Liver (tissue), 8 donors: ENCODE measurements at regions not wholly inside any gene's neighbourhood (a gene's known extent, or its start where the extent isn't known, plus 50 kb on each side); places are given as distances from the start of the nearest gene placed in this dataset.
"Not testable (repeated sequence)": the region's sequence is repeated elsewhere in the genome, so short reads cannot be mapped to it uniquely, and the experiment has no call there.

Experiments
- DNase-seq: peaks from one replicate; pipeline ENCODE4 v3.0.0-alpha.2; 2017; ENCODE audit warnings: low spot score
- H3K27ac ChIP-seq, 2 donors: one replicate each; pipeline ENCODE4 v1.7.0; 2013; ENCODE audit warnings: inconsistent platforms in 2 of 2, low read length in 2 of 2, control low read depth in 1 of 2, low read depth in 1 of 2, mild to moderate bottlenecking in 1 of 2
- H3K27me3 ChIP-seq, 4 donors: one replicate each; pipeline versions ENCODE4 v1.6.1 to v1.7.0; 2013; ENCODE audit warnings: low read length in 3 of 4, inconsistent platforms in 1 of 4, mild to moderate bottlenecking in 1 of 4, moderate library complexity in 1 of 4; ENCODE audit not compliant: control insufficient read depth in 4 of 4, insufficient read depth in 4 of 4
- H3K36me3 ChIP-seq, 4 donors: one replicate each; pipeline versions ENCODE4 v1.6.1 to v1.7.0; 2013; ENCODE audit warnings: low read length in 3 of 4, mild to moderate bottlenecking in 3 of 4, low read depth in 1 of 4, moderate library complexity in 1 of 4; ENCODE audit not compliant: control insufficient read depth in 4 of 4, insufficient read depth in 3 of 4
- H3K4me1 ChIP-seq, 4 donors: one replicate each; pipeline versions ENCODE4 v1.6.1 to v1.7.0; 2013; ENCODE audit warnings: low read length in 3 of 4, mild to moderate bottlenecking in 3 of 4, moderate library complexity in 1 of 4; ENCODE audit not compliant: control insufficient read depth in 4 of 4, insufficient read depth in 4 of 4
- H3K4me3 ChIP-seq, 3 donors: one replicate each; pipeline versions ENCODE4 v1.6.1 to v1.7.0; 2013; ENCODE audit warnings: low read length in 3 of 3, control low read depth in 1 of 3, low read depth in 1 of 3, mild to moderate bottlenecking in 1 of 3
- H3K9ac ChIP-seq, 2 donors: one replicate each; pipeline ENCODE4 v1.7.0; 2013; ENCODE audit warnings: low read length in 2 of 2, mild to moderate bottlenecking in 2 of 2, moderate library complexity in 2 of 2, control low read depth in 1 of 2, low read depth in 1 of 2
- H3K9me3 ChIP-seq, 4 donors: one replicate each; pipeline versions ENCODE4 v1.6.1 to v1.7.0; 2013; ENCODE audit warnings: low read length in 3 of 4; ENCODE audit not compliant: control insufficient read depth in 4 of 4
- ATF3 ChIP-seq: IDR thresholded peaks from 2 replicates; pipeline ENCODE4 v1.6.1; 2016; ENCODE audit warnings: antibody characterized with exemption
- CTCF ChIP-seq: fragments of 150-350 bp; IDR thresholded peaks from 2 replicates; pipeline ENCODE4 v1.5.1; 2017; ENCODE audit warnings: improper control_type of control experiment, low read depth, low read length; ENCODE audit not compliant: missing input control
- EGR1 ChIP-seq, 2 donors: IDR thresholded peaks; 2 replicates each; pipeline ENCODE4 v1.6.1; 2016 to 2018; ENCODE audit warnings: antibody characterized with exemption in 2 of 2, low read depth in 2 of 2
- FOXA1 ChIP-seq: IDR thresholded peaks from 2 replicates; pipeline ENCODE4 v1.6.1; 2016; ENCODE audit warnings: antibody characterized with exemption
- FOXA2 ChIP-seq: IDR thresholded peaks from 2 replicates; pipeline ENCODE4 v1.6.1; 2016; ENCODE audit warnings: antibody characterized with exemption
- GABPA ChIP-seq, 2 donors: IDR thresholded peaks in 1 of 2; conservative IDR thresholded peaks in 1 of 2; 2 replicates each; pipeline ENCODE4 v1.6.1; 2016; ENCODE audit warnings: antibody characterized with exemption in 2 of 2, mild to moderate bottlenecking in 1 of 2, moderate library complexity in 1 of 2
- HNF4A ChIP-seq, 2 donors: conservative IDR thresholded peaks; 2 replicates each; pipeline ENCODE4 v1.6.1; 2016; ENCODE audit warnings: antibody characterized with exemption in 2 of 2, mild to moderate bottlenecking in 2 of 2
- HNF4G ChIP-seq: IDR thresholded peaks from 2 replicates; pipeline ENCODE4 v1.6.1; 2016; ENCODE audit warnings: antibody characterized with exemption
- JUND ChIP-seq, 2 donors: IDR thresholded peaks; 2 replicates each; pipeline ENCODE4 v1.6.1; 2016; ENCODE audit warnings: antibody characterized with exemption in 2 of 2
- MAX ChIP-seq: IDR thresholded peaks from 2 replicates; pipeline ENCODE4 v1.6.1; 2016; ENCODE audit warnings: antibody characterized with exemption
- RAD21 ChIP-seq, 2 donors: IDR thresholded peaks; 2 replicates each; pipeline ENCODE4 v1.6.1; 2016; ENCODE audit warnings: antibody characterized with exemption in 2 of 2, mild to moderate bottlenecking in 2 of 2
- REST ChIP-seq: IDR thresholded peaks from 2 replicates; pipeline ENCODE4 v1.6.1; 2016; ENCODE audit warnings: antibody characterized with exemption, mild to moderate bottlenecking
- SP1 ChIP-seq: IDR thresholded peaks from 2 replicates; pipeline ENCODE4 v1.6.1; 2018; ENCODE audit warnings: antibody characterized with exemption, mild to moderate bottlenecking
- YY1 ChIP-seq: IDR thresholded peaks from 2 replicates; pipeline ENCODE4 v1.6.1; 2016; ENCODE audit warnings: antibody characterized with exemption, mild to moderate bottlenecking
- ZBTB33 ChIP-seq: IDR thresholded peaks from 2 replicates; pipeline ENCODE4 v1.6.1; 2016; ENCODE audit warnings: antibody characterized with exemption
- WGBS: extraction: QIAGEN DNeasy Blood & Tissue Kit; methylation state at CpG from one replicate; pipeline ENCODE4 v1.1.7; 2013; 5-methylcytosine and 5-hydroxymethylcytosine counted together
- donor health status: healthy.
- donor health status: healthy.
- donor health status: healthy.
- donor health status: healthy.
- donor health status: healthy.

- not testable (repeated sequence) for H3K4me3 ChIP-seq, H3K27ac ChIP-seq, H3K9me3 ChIP-seq, H3K4me1 ChIP-seq, H3K9ac ChIP-seq, H3K27me3 ChIP-seq, DNase-seq, H3K36me3 ChIP-seq
- 83% methylated on average over 12 of the region's 12 CpGs for WGBS
Measured at GRCh38 chr1:2851918-2852317, 50.4 kb upstream of the TTC34 start.

GRCh38 chr1:2853711-2854110, 52.2 kb upstream of the TTC34 start:
- Histone ChIP-seq H3K9ac (no peak overlapping the region), H3K27me3 (peaks cover 0 to 4% (median 1%) of the 10 kb centered on the region in 4 donors), H3K9me3 (no peaks in the 10 kb centered on the region), H3K27ac (no peak overlapping the region), H3K36me3 (no peaks in the 10 kb centered on the region), H3K4me3 (no peak overlapping the region), H3K4me1 (no peaks in the 10 kb centered on the region)
- WGBS, result 71% methylated on average over 9 of the region's 9 CpGs
- no peak for DNase-seq
- TF ChIP-seq SP1, result no peak
- TF ChIP-seq ZBTB33, result no peak
- no peak for TF ChIP-seq YY1
- no peak for TF ChIP-seq REST
- no peak for TF ChIP-seq FOXA2
- TF ChIP-seq GABPA (IDR thresholded peaks at IDR 0.05 in 1 of 2, conservative IDR thresholded peaks at IDR 0.05 in 1 of 2), result no peak
- TF ChIP-seq HNF4G, result no peak
- no peak for TF ChIP-seq JUND (IDR thresholded peaks at IDR 0.05)
- no peak for TF ChIP-seq MAX
- TF ChIP-seq CTCF, result no peak
- TF ChIP-seq HNF4A (conservative IDR thresholded peaks at IDR 0.05), result no peak
- no peak for TF ChIP-seq ATF3
- no peak for TF ChIP-seq RAD21 (IDR thresholded peaks at IDR 0.05)
- TF ChIP-seq FOXA1, result no peak
- TF ChIP-seq EGR1 (IDR thresholded peaks at IDR 0.05; ENCODE audit: low read depth in 2 of 2), result no peak
